Activated CD8-positive, alpha-beta memory T cell treated with anti-CD3 and anti-CD28 coated beads, Interleukin-2, amount 10 ng/mL, durations not matched to agents 7 days and 5 days (primary cell): ENCODE measurements at regions not wholly inside any gene's neighbourhood (a gene's known extent, or its start where the extent isn't known, plus 50 kb on each side); places are given as distances from the start of the nearest gene placed in this dataset.
"Not testable (repeated sequence)": the region's sequence is repeated elsewhere in the genome, so short reads cannot be mapped to it uniquely, and the experiment has no call there.

Experiments used
- ATAC-seq: fragments of 150-1000 bp; cut with Tn5 transposase; one replicate; pipeline ENCODE4 v1.10.0; 2021; ENCODE audit warnings: moderate library complexity
- CTCF ChIA-PET: fragments of 350-600 bp; sonication (Branson Sonifier 250); formaldehyde crosslinking; loops from one replicate; lab custom pipeline; 2021; ENCODE audit warnings: antibody characterized with exemption; lab: Charles Lee
- DNase-seq: peaks from one replicate; pipeline ENCODE4 v3.0.0-alpha.2; 2020
- H3K27ac Mint-ChIP-seq: one replicate; pipeline ENCODE4 v1.8.0; 2021; ENCODE audit warnings: mild to moderate bottlenecking, mixed read lengths
- H3K27me3 Mint-ChIP-seq: one replicate; pipeline ENCODE4 v1.8.0; 2021; ENCODE audit warnings: mixed read lengths
- H3K36me3 Mint-ChIP-seq: one replicate; pipeline ENCODE4 v1.8.0; 2021; ENCODE audit warnings: mild to moderate bottlenecking, mixed read lengths
- H3K4me1 Mint-ChIP-seq: one replicate; pipeline ENCODE4 v1.8.0; 2021; ENCODE audit warnings: mixed read lengths
- H3K4me3 Mint-ChIP-seq: one replicate; pipeline ENCODE4 v1.8.0; 2021; ENCODE audit warnings: mild to moderate bottlenecking, moderate library complexity, mixed read lengths
- H3K9me3 Mint-ChIP-seq: one replicate; pipeline ENCODE4 v1.8.0; 2022; ENCODE audit warnings: low read depth, mixed read lengths

DNA sequence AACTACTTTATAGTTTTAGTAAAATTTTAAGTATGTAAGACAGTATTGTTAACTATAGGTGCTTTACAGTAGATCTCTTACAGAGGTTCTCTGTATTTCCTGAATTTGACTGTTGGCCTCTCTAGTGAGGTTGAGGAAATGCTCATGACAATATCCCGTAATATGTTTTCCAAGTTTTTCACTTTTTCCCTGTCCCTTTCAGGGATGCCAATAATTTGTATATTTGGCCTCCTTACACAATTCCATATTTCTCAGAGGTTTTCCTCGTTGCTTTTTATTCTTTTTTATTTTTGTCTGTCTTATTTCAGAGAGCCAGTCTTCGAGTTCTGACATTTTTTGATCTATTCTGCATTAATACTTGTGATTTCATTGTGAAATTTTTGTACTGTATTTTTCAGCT, 233.7 kb upstream of the PDE3A start:
- H3K27me3 Mint-ChIP-seq, result no peaks in the 10 kb centered on the region
- no peak for ATAC-seq
- no peaks in the 10 kb centered on the region for H3K9me3 Mint-ChIP-seq
- DNase-seq, result no peak
- H3K27ac Mint-ChIP-seq, result no peak overlapping the region
- CTCF ChIA-PET, result no interaction called here
- H3K4me1 Mint-ChIP-seq, result no peaks in the 10 kb centered on the region
- no peaks in the 10 kb centered on the region for H3K36me3 Mint-ChIP-seq
- H3K4me3 Mint-ChIP-seq, result no peak overlapping the region

DNA sequence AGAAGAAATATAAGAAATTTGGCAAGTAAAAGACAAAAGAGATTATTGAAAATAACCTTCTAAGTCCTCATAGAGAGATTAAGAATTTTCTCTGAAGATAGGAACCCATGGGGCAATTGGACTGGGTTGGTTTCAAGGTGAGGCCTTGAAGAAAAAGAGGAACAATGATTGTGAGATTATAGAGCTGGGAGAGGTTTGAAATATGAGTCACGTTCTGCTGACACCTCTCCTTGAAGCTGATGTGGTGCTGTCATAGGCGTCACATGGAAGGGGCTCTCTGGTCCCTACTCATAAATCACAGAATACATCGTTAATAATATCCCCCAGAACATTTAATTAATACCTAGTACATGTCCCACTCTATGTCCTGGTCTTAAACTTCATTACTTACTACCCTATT, 227.6 kb upstream of the PDE3A start:
- H3K27me3 Mint-ChIP-seq, result no peaks in the 10 kb centered on the region
- H3K4me1 Mint-ChIP-seq, result no peaks in the 10 kb centered on the region
- no peak overlapping the region for H3K4me3 Mint-ChIP-seq
- H3K36me3 Mint-ChIP-seq, result no peaks in the 10 kb centered on the region
- CTCF ChIA-PET, result no interaction called here
- ATAC-seq (no peak), DNase-seq (no peak)
- no peaks in the 10 kb centered on the region for H3K9me3 Mint-ChIP-seq
- H3K27ac Mint-ChIP-seq, result no peak overlapping the region

DNA sequence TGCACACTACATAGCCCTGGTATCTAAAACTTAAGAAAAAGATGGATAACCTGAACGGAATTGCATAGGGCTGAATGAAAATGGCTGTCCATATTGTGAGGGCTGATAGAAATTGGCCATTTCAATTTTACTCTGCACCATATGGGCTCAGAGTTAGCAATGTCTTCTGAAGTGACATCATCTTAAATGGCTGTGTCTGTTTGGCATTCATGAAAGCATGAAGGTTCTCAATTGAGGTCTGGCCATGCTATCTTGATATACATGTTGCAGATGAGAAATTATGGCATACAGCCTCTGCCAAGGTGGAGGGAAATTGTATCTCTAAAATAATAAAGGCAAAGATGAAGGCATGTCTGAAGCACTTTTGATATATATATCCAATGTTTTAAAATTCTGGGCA, 226.0 kb upstream of the PDE3A start:
- Mint-ChIP-seq H3K27me3 (no peaks in the 10 kb centered on the region), H3K36me3 (no peaks in the 10 kb centered on the region), H3K9me3 (no peaks in the 10 kb centered on the region), H3K4me1 (no peaks in the 10 kb centered on the region), H3K27ac (no peak overlapping the region), H3K4me3 (no peak overlapping the region)
- ATAC-seq (no peak), DNase-seq (no peak)
- CTCF ChIA-PET, result no interaction called here

DNA sequence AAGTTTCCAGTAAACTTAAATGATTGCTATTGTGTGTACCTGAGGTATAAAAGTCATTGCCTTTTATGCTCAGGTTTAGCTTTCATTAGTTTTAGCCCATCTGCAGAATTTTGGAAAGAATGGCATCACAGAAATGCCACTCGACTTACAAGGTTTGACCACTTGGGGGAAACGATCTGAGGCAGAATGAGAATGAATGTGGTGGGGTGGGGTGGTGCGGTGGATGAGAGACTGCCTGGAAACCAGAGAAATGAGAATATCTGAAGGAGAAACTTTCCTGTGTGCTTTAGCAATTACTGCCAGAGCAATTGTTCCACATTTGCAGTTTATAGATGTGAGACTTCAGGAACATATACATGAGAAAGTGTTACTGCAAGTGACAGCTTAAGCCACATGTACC, 225.4 kb upstream of the PDE3A start:
- no peak for ATAC-seq
- DNase-seq, result no peak
- CTCF ChIA-PET, result no interaction called here
- Mint-ChIP-seq H3K27me3 (no peaks in the 10 kb centered on the region), H3K4me1 (no peaks in the 10 kb centered on the region), H3K27ac (no peak overlapping the region), H3K36me3 (no peaks in the 10 kb centered on the region), H3K9me3 (no peaks in the 10 kb centered on the region), H3K4me3 (no peak overlapping the region)

DNA sequence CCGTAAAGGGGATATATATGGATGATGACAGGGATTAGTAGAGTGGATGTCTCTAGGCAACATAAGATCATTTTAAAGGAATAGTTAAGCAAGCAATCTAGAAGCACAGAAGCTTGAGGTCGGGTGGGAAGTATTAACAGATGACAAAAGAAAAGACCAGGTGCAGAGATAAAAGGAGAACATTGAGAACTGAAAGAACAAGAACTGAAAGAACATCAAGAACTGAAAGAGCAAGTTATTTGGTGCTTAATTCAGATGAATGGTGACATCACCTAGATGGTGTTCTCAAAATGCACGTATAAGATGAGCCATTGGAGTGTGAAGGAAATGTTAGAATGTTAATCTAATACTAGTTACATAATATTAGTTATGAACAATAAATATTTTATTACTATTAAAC, 224.0 kb upstream of the PDE3A start:
- Mint-ChIP-seq H3K4me3 (no peak overlapping the region), H3K4me1 (no peaks in the 10 kb centered on the region), H3K9me3 (no peaks in the 10 kb centered on the region), H3K27ac (no peak overlapping the region), H3K36me3 (no peaks in the 10 kb centered on the region), H3K27me3 (no peaks in the 10 kb centered on the region)
- ATAC-seq (no peak), DNase-seq (no peak)
- CTCF ChIA-PET, result no interaction called here

DNA sequence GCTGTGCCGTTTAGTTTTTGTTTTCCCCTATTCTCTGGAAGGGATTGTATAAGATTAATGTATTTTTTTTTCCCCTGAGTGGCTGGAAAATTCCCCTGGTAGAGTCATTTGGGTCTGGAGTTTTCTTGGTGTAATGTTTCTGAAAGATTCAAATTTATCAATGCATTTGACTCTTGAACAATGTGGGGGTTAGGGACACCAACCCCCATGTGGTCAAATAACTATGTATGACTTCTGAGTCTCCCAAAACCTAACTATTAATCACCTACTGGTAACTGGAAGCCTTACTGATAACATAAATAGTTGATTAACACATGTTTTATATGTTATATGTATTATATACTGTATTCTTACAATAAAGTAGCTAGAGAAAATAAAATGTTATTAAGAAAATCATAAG, 220.1 kb upstream of the PDE3A start:
- no peak overlapping the region for H3K4me3 Mint-ChIP-seq
- ATAC-seq, result no peak
- H3K27ac Mint-ChIP-seq, result no peak overlapping the region
- no peaks in the 10 kb centered on the region for H3K36me3 Mint-ChIP-seq
- H3K4me1 Mint-ChIP-seq, result no peaks in the 10 kb centered on the region
- DNase-seq, result no peak
- no peaks in the 10 kb centered on the region for H3K27me3 Mint-ChIP-seq
- CTCF ChIA-PET, result no interaction called here
- no peaks in the 10 kb centered on the region for H3K9me3 Mint-ChIP-seq

DNA sequence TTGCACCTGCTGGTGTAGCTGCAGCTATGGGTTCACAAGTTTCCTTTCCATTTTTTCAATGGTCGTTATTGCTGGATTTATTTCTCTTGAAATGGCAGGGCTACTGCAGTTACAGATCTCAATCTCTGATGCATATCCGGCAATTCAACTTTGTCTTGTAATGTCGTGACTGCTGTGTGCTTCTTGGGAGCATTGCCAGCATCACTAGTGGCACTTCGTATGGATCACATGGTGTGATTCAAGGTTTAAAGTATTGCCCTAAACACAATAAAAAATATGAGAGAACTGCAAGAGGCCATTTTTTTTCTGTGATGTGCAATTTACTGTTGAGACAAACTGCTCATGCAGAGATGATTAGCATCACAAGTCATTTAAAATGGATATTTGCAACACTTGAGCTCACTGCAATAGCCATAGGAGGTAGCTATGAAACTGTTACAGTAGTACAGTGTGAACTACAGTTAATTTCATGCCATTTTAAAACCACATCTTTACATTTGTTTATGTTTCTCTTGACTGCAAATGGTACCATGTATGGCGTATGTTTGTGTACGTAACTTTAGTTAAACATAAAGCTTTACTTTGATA, 217.4 kb upstream of the PDE3A start:
- no peak overlapping the region for H3K4me3 Mint-ChIP-seq
- H3K36me3 Mint-ChIP-seq, result no peaks in the 10 kb centered on the region
- ATAC-seq (no peak), DNase-seq (no peak)
- no peaks in the 10 kb centered on the region for H3K9me3 Mint-ChIP-seq
- CTCF ChIA-PET, result interaction anchor here (1.0 kb wide), 1 partner anchor 29 kb away, joined by 3 read pairs; no protein-coding TSS in a partner anchor
- no peak overlapping the region for H3K27ac Mint-ChIP-seq
- no peaks in the 10 kb centered on the region for H3K27me3 Mint-ChIP-seq
- H3K4me1 Mint-ChIP-seq, result no peaks in the 10 kb centered on the region

DNA sequence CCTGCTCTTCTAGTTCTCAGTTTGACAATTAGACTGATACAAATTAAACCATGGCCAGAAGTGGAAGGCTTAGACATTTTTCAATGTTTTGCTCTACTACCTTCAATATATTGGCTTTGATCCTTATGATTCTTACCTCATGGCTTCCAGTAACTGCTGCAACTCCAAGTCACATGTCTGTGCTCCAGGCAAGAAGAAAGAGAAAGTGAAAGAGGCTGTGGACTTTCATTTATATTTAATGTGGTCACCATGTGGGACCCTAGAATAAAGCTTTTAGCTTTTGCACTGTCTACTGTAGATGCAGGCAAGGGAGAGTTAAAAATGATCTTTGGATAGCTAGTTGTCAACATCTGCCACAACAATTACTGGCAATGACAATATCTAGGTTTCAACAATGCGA, 214.3 kb upstream of the PDE3A start:
- Mint-ChIP-seq H3K4me3 (no peak overlapping the region), H3K36me3 (no peaks in the 10 kb centered on the region), H3K27me3 (no peaks in the 10 kb centered on the region), H3K4me1 (no peaks in the 10 kb centered on the region), H3K27ac (no peak overlapping the region), H3K9me3 (no peaks in the 10 kb centered on the region)
- no peak for DNase-seq
- no peak for ATAC-seq
- CTCF ChIA-PET, result no interaction called here

DNA sequence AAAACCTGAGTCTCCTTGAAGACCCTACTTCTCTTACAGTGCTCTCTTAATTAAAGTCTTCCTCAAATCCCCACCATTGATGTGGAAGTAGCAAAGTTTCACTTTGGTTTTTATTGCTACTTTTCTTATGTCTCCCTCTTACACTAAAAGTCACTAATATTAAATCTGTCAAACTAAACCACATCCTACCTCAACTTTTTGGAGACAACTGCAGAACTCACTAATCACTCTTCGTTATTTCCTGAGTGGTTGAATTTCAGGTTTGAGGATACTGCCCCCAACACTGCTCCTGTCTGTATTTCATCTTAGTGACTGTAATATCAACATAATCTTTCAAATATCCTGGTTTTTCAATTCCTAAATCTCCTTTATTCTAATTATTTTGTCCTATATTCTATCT, 213.0 kb upstream of the PDE3A start:
- H3K27me3 Mint-ChIP-seq, result no peaks in the 10 kb centered on the region
- H3K4me1 Mint-ChIP-seq, result no peaks in the 10 kb centered on the region
- no peak overlapping the region for H3K27ac Mint-ChIP-seq
- H3K36me3 Mint-ChIP-seq, result no peaks in the 10 kb centered on the region
- H3K4me3 Mint-ChIP-seq, result no peak overlapping the region
- no peaks in the 10 kb centered on the region for H3K9me3 Mint-ChIP-seq
- DNase-seq (no peak), ATAC-seq (no peak)
- CTCF ChIA-PET, result no interaction called here

DNA sequence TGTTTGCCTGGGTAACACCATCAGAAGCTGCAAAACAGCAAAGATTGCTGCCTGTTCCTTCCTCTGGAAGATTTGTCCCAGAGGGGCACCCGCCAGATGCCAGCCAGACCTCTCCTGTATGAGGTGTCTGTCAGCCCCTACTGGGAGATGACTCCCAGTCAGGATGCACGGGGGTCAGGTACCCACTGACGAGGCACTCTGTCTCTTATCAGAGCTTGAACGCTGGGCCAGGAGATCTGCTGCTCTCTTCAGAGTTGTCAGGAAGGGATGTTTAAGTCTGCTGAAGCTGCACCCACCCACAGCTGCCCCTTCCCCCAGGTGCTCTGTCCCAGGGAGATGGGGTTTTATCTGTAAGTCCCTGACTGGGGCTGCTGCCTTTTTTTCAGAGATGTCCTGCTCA, 207.4 kb upstream of the PDE3A start:
- not testable (repeated sequence) for H3K9me3 Mint-ChIP-seq, H3K4me1 Mint-ChIP-seq, ATAC-seq

DNA sequence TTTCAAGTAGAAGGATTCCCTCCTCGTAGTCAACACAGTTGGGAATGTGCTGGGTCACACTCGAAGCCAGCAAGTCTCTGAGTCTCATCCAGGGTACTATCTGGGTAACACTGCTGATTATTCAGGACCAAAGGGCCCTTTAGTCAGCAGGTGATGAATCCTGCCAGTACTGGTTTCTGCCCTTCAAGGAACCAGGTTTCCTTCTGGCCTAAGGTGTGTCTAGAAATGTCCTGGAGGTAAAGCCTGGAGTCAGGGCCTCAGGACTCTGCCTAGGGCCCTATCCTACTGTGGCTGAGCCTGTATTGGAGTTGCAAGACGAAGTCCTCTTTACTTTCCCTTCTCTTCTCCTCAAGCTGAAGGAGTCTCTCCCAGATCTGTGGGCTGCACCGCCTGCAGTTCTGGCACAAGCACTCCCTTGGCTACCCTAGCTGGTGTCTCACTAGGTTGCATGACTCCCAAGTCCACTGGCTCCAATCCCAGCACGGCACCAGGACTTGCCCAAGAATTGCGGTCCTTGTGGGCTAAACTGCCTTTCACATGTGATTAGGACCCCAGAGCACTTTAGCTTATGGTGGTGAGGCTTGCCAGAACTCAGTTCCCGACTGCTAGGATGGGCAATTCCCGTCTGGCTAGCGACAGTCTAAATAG, 193.7 kb upstream of the PDE3A start:
- CTCF ChIA-PET, result no interaction called here
- Mint-ChIP-seq H3K36me3 (no peaks in the 10 kb centered on the region), H3K27me3 (no peaks in the 10 kb centered on the region), H3K4me3 (no peak overlapping the region), H3K27ac (no peak overlapping the region), H3K9me3 (peaks cover 2% of the 10 kb centered on the region), H3K4me1 (no peaks in the 10 kb centered on the region)
- no peak for DNase-seq
- ATAC-seq, result no peak

More for the DNA sequence above, 207.4 kb upstream of the PDE3A start:
- H3K27me3 Mint-ChIP-seq, H3K4me3 Mint-ChIP-seq, H3K36me3 Mint-ChIP-seq, H3K27ac Mint-ChIP-seq, DNase-seq, CTCF ChIA-PET: not testable (repeated sequence)

DNA sequence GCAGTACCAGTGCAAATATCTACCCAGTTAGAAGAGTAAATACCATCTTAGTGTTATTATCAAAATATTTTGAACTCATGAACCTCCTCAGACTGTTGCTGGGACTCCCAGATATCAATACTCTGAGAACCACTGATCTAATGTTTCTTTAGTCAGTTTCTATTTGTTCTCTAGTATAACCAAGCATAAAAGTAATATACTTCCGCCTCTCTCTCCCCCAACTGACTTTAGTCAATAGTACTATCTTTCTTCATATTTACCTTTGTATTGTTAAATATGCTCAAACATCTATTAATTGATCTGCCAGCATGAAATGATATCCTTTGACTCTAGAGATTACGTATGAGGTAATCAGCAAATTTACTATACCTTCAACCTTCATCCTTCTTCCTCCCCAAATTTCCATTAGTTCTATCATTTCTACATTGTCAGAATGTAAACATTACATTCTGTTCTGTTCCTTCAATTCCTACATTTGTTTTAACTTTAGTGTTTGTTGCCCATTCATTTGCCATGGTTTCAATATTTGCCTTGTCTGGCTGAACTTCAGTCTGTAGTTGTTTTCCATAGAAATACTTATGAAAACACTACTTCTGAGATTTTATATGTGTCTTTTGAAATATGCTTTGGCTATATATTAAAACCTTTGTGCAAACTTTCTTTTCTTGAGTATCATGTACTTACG, 192.5 kb upstream of the PDE3A start:
- Mint-ChIP-seq H3K27me3 (no peaks in the 10 kb centered on the region), H3K27ac (no peak overlapping the region), H3K4me1 (no peaks in the 10 kb centered on the region)

DNA sequence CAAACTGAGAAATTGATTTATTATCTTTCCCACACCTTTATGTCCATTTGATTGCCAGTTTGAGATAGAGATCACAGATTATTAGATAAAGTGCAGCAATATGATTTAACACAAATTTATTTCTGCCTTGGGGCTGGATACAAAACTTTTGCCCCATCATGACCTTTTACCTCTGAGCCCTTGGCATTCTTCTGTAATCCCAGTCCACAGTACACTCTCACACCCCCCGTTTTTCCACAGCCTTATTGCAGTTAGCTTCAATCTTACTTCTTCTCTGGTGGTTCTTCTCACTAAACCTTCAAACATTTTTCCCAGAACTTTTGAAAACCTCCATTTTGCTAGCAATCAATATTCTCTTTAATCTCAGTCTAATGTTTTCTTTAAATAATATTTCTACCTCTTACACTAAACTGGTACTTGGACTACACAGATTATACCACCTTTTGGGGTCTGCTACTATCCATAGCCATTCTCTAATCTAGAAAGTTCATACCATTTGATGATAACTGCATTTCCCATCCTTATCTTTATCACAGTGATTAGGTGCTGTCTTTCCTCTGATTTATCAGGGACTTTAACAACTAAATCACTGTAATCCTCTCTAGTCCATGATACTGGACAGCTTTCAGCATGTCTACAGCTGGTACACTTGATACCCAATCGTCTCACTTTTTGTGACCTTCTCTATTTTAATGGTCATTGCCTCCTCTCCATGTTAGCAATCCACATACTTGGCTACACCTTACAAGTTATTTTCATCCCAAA, 186.7 kb upstream of the PDE3A start:
- no peaks in the 10 kb centered on the region for H3K27me3 Mint-ChIP-seq
- no peak overlapping the region for H3K27ac Mint-ChIP-seq
- ATAC-seq (no peak), DNase-seq (no peak)
- H3K4me3 Mint-ChIP-seq, result no peak overlapping the region
- no peaks in the 10 kb centered on the region for H3K9me3 Mint-ChIP-seq
- CTCF ChIA-PET, result no interaction called here
- H3K36me3 Mint-ChIP-seq, result no peaks in the 10 kb centered on the region
- H3K4me1 Mint-ChIP-seq, result no peaks in the 10 kb centered on the region

More for the DNA sequence above, 192.5 kb upstream of the PDE3A start:
- ATAC-seq (no peak), DNase-seq (no peak)
- Mint-ChIP-seq H3K9me3 (peaks cover 2% of the 10 kb centered on the region), H3K36me3 (no peaks in the 10 kb centered on the region), H3K4me3 (no peak overlapping the region)
- CTCF ChIA-PET, result no interaction called here

DNA sequence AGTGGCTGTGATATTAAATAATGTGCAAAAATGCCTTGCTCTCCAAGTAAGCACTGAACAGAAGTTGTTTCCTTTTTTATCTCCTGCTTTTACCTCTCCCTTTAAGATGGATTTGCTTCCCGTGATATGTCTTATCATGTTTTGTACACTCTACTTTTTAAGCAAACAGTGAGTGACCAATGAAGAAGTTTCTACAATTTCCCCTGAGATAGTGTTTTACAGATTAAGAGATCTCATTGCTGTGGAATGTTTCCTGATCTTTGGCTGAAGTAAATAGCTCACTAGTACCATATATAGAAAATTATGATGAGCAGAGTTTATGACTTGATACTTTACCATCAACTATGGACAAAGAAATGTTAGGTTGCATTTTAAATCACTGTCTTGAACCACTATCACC, 184.8 kb upstream of the PDE3A start:
- Mint-ChIP-seq H3K27me3 (no peaks in the 10 kb centered on the region), H3K27ac (no peak overlapping the region), H3K36me3 (no peaks in the 10 kb centered on the region), H3K4me1 (no peaks in the 10 kb centered on the region), H3K9me3 (no peaks in the 10 kb centered on the region), H3K4me3 (no peak overlapping the region)
- ATAC-seq (no peak), DNase-seq (no peak)
- CTCF ChIA-PET, result no interaction called here
